WTC11 (cell line): ENCODE measurements at regions not wholly inside any gene's neighbourhood (a gene's known extent, or its start where the extent isn't known, plus 50 kb on each side); places are given as distances from the start of the nearest gene placed in this dataset.

Source experiments
- ATAC-seq: fragments of 200-7000 bp; cut with Tn5 transposase; 2 replicates; pipeline ENCODE4 v1.10.0; 2021; ENCODE audit warnings: mild to moderate bottlenecking, moderate library complexity
- CTCF ChIA-PET: fragments of 300-600 bp; sonication (Branson Sonifier 250); formaldehyde crosslinking; loops from one replicate; lab custom pipeline; 2021; ENCODE audit warnings: antibody characterized with exemption; lab: Charles Lee
- POLR2A ChIA-PET: fragments of 350-600 bp; sonication (Branson Sonifier 250); formaldehyde crosslinking; loops from one replicate; lab custom pipeline; 2021; ENCODE audit warnings: antibody characterized with exemption; lab: Charles Lee
- DNase-seq: peaks from one replicate; pipeline ENCODE4 v3.0.0; 2021; ENCODE audit warnings: low spot score
- H3K27ac Mint-ChIP-seq: 2 replicates; pipeline ENCODE4 v1.8.0; 2021; ENCODE audit warnings: mixed read lengths
- H3K27me3 Mint-ChIP-seq: 2 replicates; pipeline ENCODE4 v1.8.0; 2021; ENCODE audit warnings: low read depth, mild to moderate bottlenecking, moderate library complexity, mixed read lengths
- H3K36me3 Mint-ChIP-seq: 2 replicates; pipeline ENCODE4 v1.8.0; 2021; ENCODE audit warnings: mixed read lengths
- H3K4me1 Mint-ChIP-seq: 2 replicates; pipeline ENCODE4 v1.8.0; 2022; ENCODE audit warnings: mixed read lengths
- H3K4me3 Mint-ChIP-seq: 2 replicates; pipeline ENCODE4 v1.8.0; 2021; ENCODE audit warnings: mild to moderate bottlenecking, moderate library complexity, mixed read lengths
- H3K9me3 Mint-ChIP-seq: 2 replicates; pipeline ENCODE4 v1.8.0; 2021; ENCODE audit warnings: mixed read lengths
- ARID4B ChIP-seq: sonication (generic); formaldehyde crosslinking; IDR thresholded peaks from 2 replicates; pipeline ENCODE4 v1.8.0; 2023; ENCODE audit warnings: missing genetic modification reagents, mild to moderate bottlenecking, borderline replicate concordance
- CREB1 ChIP-seq: sonication (generic); formaldehyde crosslinking; IDR thresholded peaks from 2 replicates; pipeline ENCODE4 v1.8.0; 2023; ENCODE audit warnings: mild to moderate bottlenecking, missing genetic modification reagents
- E2F5 ChIP-seq: sonication (generic); formaldehyde crosslinking; IDR thresholded peaks from 2 replicates; pipeline ENCODE4 v1.8.1; 2022; ENCODE audit warnings: mild to moderate bottlenecking, moderate library complexity, missing genetic modification reagents
- FOXP1 ChIP-seq: sonication (generic); formaldehyde crosslinking; IDR thresholded peaks from 2 replicates; pipeline ENCODE4 v1.8.0; 2022; ENCODE audit warnings: missing genetic modification reagents, mild to moderate bottlenecking, moderate library complexity, borderline replicate concordance
- GABPB1 ChIP-seq: sonication (generic); formaldehyde crosslinking; IDR thresholded peaks from 2 replicates; pipeline ENCODE4 v1.8.1; 2023; ENCODE audit warnings: mild to moderate bottlenecking, missing genetic modification reagents
- GRHL2 ChIP-seq: fragments of 250-450 bp; sonication (Bioruptor Pico); IDR thresholded peaks from 2 replicates; pipeline ENCODE4 v1.8.0; 2022; ENCODE audit warnings: mild to moderate bottlenecking, moderate library complexity; ENCODE audit not compliant: insufficient replicate concordance, severe bottlenecking
- GTF2I ChIP-seq: fragments of 250-450 bp; sonication (Bioruptor Pico); conservative IDR thresholded peaks from 2 replicates; pipeline ENCODE4 v1.4.0; 2021; ENCODE audit warnings: mild to moderate bottlenecking
- HMGA2 ChIP-seq: fragments of 250-450 bp; sonication (Bioruptor Pico); IDR thresholded peaks from 2 replicates; pipeline ENCODE4 v1.4.0; 2021; ENCODE audit warnings: mild to moderate bottlenecking, moderate library complexity
- MLX ChIP-seq: sonication (generic); formaldehyde crosslinking; IDR thresholded peaks from 2 replicates; pipeline ENCODE4 v1.8.1; 2023; ENCODE audit warnings: mild to moderate bottlenecking, missing genetic modification reagents, moderate library complexity
- NR3C1 ChIP-seq: sonication (generic); formaldehyde crosslinking; conservative IDR thresholded peaks from 2 replicates; pipeline ENCODE4 v1.8.1; 2023; ENCODE audit warnings: low read depth, mild to moderate bottlenecking, missing genetic modification reagents
- RORB ChIP-seq: fragments of 250-450 bp; sonication (Bioruptor Pico); IDR thresholded peaks from 2 replicates; pipeline ENCODE4 v1.9.0; 2021; ENCODE audit warnings: mild to moderate bottlenecking
- SMAD4 ChIP-seq: sonication (generic); formaldehyde crosslinking; IDR thresholded peaks from 2 replicates; pipeline ENCODE4 v1.8.0; 2022; ENCODE audit warnings: mild to moderate bottlenecking, missing genetic modification reagents
- TEAD1 ChIP-seq: sonication (generic); formaldehyde crosslinking; IDR thresholded peaks from 2 replicates; pipeline ENCODE4 v1.8.0; 2022; ENCODE audit warnings: mild to moderate bottlenecking, missing genetic modification reagents
- USF2 ChIP-seq: sonication (generic); formaldehyde crosslinking; IDR thresholded peaks from 2 replicates; pipeline ENCODE4 v1.8.1; 2023; ENCODE audit warnings: mild to moderate bottlenecking, missing genetic modification reagents, moderate library complexity
- ZNF219 ChIP-seq: sonication (generic); formaldehyde crosslinking; IDR thresholded peaks from 2 replicates; pipeline ENCODE4 v1.8.0; 2023; ENCODE audit warnings: missing genetic modification reagents, mild to moderate bottlenecking, borderline replicate concordance
- ZNF263 ChIP-seq: sonication (generic); formaldehyde crosslinking; IDR thresholded peaks from 2 replicates; pipeline ENCODE4 v1.8.1; 2022; ENCODE audit warnings: low read depth, mild to moderate bottlenecking, moderate library complexity, missing genetic modification reagents
- ZNF281 ChIP-seq: sonication (generic); formaldehyde crosslinking; IDR thresholded peaks from 2 replicates; pipeline ENCODE4 v1.8.0; 2023; ENCODE audit warnings: mild to moderate bottlenecking, missing genetic modification reagents
- ZNF512 ChIP-seq: sonication (generic); formaldehyde crosslinking; IDR thresholded peaks from 2 replicates; pipeline ENCODE4 v1.8.1; 2022; ENCODE audit warnings: missing genetic modification reagents, borderline replicate concordance

- TF ChIP-seq NR3C1 = no peak
- no peak for TF ChIP-seq ZNF263 (CRISPR knock-in tag)
Observed at GRCh38 chr7:144937199-144937598, 101.3 kb upstream of the TPK1 start (continued).

GRCh38 chr7:144936314-144936713 is 100.5 kb upstream of the TPK1 start:
- H3K4me3 Mint-ChIP-seq = no peak overlapping the region
- H3K27ac Mint-ChIP-seq = no peak overlapping the region
- ATAC-seq = no peak
- no peaks in the 10 kb centered on the region for H3K36me3 Mint-ChIP-seq
- peaks cover 5% of the 10 kb centered on the region for H3K4me1 Mint-ChIP-seq
- no peaks in the 10 kb centered on the region for H3K27me3 Mint-ChIP-seq
- TF ChIP-seq MLX (CRISPR knock-in tag) (no peak), E2F5 (no peak), HMGA2 (CRISPR knock-in tag) (no peak), GRHL2 (CRISPR knock-in tag) (no peak), ZNF512 (CRISPR knock-in tag) (no peak), ZNF219 (CRISPR knock-in tag) (no peak)
- H3K9me3 Mint-ChIP-seq = peaks cover 5% of the 10 kb centered on the region; the same call in 1 of the 2 replicates
- CTCF ChIA-PET = no interaction called here
- POLR2A ChIA-PET = no interaction called here
- no peak for DNase-seq

GRCh38 chr7:144910411-144910810 is 74.6 kb upstream of the TPK1 start:
- DNase-seq (no peak), ATAC-seq (no peak)
- Mint-ChIP-seq H3K27me3 (no peaks in the 10 kb centered on the region), H3K4me3 (no peak overlapping the region), H3K36me3 (0 out of 2 replicates have a peak, but pooled peaks cover 3% of the 10 kb centered on the region), H3K27ac (no peak overlapping the region), H3K4me1 (peaks cover 43% of the 10 kb centered on the region), H3K9me3 (peaks cover 13% of the 10 kb centered on the region)
- TF ChIP-seq ARID4B (CRISPR knock-in tag) (no peak), CREB1 (no peak), GTF2I (CRISPR knock-in tag) (no peak), GABPB1 (no peak), USF2 (CRISPR knock-in tag) (no peak), ZNF281 (CRISPR knock-in tag) (no peak), TEAD1 (CRISPR knock-in tag) (no peak), RORB (CRISPR knock-in tag) (no peak), ZNF512 (CRISPR knock-in tag) (no peak), SMAD4 (no peak), ZNF219 (CRISPR knock-in tag) (no peak), FOXP1 (CRISPR knock-in tag) (no peak)
- ChIA-PET CTCF (no interaction called here), POLR2A (no interaction called here)
